Lung microvascular endothelial cell (primary cell): ENCODE measurements at regions not wholly inside any gene's neighbourhood (a gene's known extent, or its start where the extent isn't known, plus 50 kb on each side); places are given as distances from the start of the nearest gene placed in this dataset.

ENCODE experiments used
- DNase-seq, 2 donors: peaks; one replicate each; pipeline versions ENCODE4 v3.0.0 to v3.0.0-alpha.2; 2010; ENCODE audit warnings: low read depth in 2 of 2

- DNase-seq, result no peak
These were observed 51.3 kb upstream of the LRRN2 start for GRCh38 chr1:204736836-204737235.

GRCh38 chr1:204738506-204738905 lies 53.0 kb upstream of the LRRN2 start:
- DNase-seq, result no peak

- DNase-seq, result no peak
These were observed 54.8 kb upstream of the LRRN2 start for GRCh38 chr1:204740354-204740753.

- DNase-seq, result no peak
These were observed 55.9 kb upstream of the LRRN2 start for GRCh38 chr1:204741440-204741839.

GRCh38 chr1:204742676-204743251 lies 57.2 kb upstream of the LRRN2 start:
- no peak for DNase-seq

GRCh38 chr1:204744107-204744779 lies 58.7 kb upstream of the LRRN2 start:
- no peak for DNase-seq

GRCh38 chr1:204746838-204747442 lies 61.4 kb upstream of the LRRN2 start:
- DNase-seq, result peak; percentile 49 to 65

- no peak for DNase-seq
These were observed 65.9 kb upstream of the LRRN2 start for GRCh38 chr1:204751480-204751879.

- no peak for DNase-seq
These were observed 66.5 kb upstream of the LRRN2 start for GRCh38 chr1:204751883-204752687.

- DNase-seq, result no peak
These were observed 67.1 kb upstream of the LRRN2 start for GRCh38 chr1:204752688-204753040.

- no peak for DNase-seq
These were observed 69.3 kb upstream of the LRRN2 start for GRCh38 chr1:204754821-204755220.

- DNase-seq, result no peak
These were observed 70.8 kb upstream of the LRRN2 start for GRCh38 chr1:204756349-204756748.

- no peak for DNase-seq
These were observed 71.3 kb upstream of the LRRN2 start for GRCh38 chr1:204756811-204757210.

- DNase-seq, result no peak
These were observed 73.1 kb upstream of the LRRN2 start for GRCh38 chr1:204758601-204759000.

GRCh38 chr1:204760350-204760749 lies 74.8 kb upstream of the LRRN2 start:
- DNase-seq, result no peak

GRCh38 chr1:204760757-204761156 lies 75.2 kb upstream of the LRRN2 start:
- DNase-seq, result no peak

GRCh38 chr1:204763773-204764427 lies 78.4 kb upstream of the LRRN2 start:
- peak; percentile 65 to 69 for DNase-seq

- DNase-seq, result no peak
These were observed 84.5 kb upstream of the LRRN2 start for GRCh38 chr1:204769997-204770396.

GRCh38 chr1:204771358-204771757 lies 85.8 kb upstream of the LRRN2 start:
- DNase-seq, result no peak

GRCh38 chr1:204773246-204773645 lies 87.7 kb upstream of the LRRN2 start:
- DNase-seq, result no peak

GRCh38 chr1:204775546-204775945 lies 90.0 kb upstream of the LRRN2 start:
- DNase-seq, result no peak

- DNase-seq, result no peak
These were observed 92.1 kb upstream of the LRRN2 start for GRCh38 chr1:204777591-204777990.
